ENCODE measurements at regions not wholly inside any gene's neighbourhood (a gene's known extent, or its start where the extent isn't known, plus 50 kb on each side); places are given as distances from the start of the nearest gene placed in this dataset.

DNA sequence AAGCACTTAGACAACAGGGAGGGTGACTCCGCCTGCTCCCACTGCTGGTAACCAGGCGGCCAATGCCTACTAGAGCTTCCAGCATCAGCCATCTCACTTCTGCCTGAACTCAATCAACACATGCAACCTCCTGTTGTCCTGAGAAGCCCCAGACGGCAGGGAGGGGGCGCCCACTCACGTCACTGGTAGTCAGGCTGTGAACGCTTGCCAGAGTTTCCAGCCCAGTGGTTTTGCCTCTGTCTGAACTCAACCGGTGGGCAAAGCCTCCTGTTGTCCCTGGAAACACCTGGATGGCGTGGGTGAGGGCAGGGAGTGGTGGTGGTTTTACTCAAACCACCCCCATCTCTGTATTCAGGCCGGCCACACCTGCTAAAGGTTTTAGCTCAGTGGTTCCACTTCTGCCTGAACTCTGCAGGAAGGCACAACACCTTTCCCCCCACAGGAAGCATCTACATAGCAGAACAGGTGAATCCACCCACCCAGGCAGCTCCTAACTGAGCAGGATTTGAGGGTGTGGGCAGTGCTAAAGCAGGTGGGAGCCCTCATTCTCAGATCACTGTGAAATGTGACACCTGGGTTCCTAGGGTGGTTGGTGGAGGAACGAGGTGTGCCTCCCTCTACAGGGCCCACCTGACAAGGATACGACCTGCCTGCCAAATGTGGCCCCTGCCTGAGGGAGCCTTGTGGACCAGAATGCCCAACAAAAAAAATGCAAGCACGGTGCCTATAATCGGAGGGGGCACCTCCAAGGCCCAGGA is 563.0 kb upstream of the SEMA3D start:
- H3K27ac ChIP-seq = no peak overlapping the region
- DNase-seq = no peak
- no peak overlapping the region for H3K4me3 ChIP-seq
- intact Hi-C loops (cut with DNase I; ENCODE audit: low total_unique reads) = no loop called here
- no peaks in the 10 kb centered on the region for H3K27me3 ChIP-seq
- WGBS, 2 donors = 35 to 57% methylated on average over 7 to 13 of the region's 13 CpGs
- no peaks in the 10 kb centered on the region for H3K36me3 ChIP-seq (ENCODE audit: low read depth, missing control alignments)
- no peaks in the 10 kb centered on the region for H3K9me3 ChIP-seq
- TF ChIP-seq POLR2A (IDR thresholded peaks at IDR 0.05) = no peak
- TF ChIP-seq, protein P1, sequence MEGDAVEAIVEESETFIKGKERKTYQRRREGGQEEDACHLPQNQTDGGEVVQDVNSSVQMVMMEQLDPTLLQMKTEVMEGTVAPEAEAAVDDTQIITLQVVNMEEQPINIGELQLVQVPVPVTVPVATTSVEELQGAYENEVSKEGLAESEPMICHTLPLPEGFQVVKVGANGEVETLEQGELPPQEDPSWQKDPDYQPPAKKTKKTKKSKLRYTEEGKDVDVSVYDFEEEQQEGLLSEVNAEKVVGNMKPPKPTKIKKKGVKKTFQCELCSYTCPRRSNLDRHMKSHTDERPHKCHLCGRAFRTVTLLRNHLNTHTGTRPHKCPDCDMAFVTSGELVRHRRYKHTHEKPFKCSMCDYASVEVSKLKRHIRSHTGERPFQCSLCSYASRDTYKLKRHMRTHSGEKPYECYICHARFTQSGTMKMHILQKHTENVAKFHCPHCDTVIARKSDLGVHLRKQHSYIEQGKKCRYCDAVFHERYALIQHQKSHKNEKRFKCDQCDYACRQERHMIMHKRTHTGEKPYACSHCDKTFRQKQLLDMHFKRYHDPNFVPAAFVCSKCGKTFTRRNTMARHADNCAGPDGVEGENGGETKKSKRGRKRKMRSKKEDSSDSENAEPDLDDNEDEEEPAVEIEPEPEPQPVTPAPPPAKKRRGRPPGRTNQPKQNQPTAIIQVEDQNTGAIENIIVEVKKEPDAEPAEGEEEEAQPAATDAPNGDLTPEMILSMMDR (IDR thresholded peaks at IDR 0.05) = no peak
- H3K4me1 ChIP-seq = no peaks in the 10 kb centered on the region

DNA sequence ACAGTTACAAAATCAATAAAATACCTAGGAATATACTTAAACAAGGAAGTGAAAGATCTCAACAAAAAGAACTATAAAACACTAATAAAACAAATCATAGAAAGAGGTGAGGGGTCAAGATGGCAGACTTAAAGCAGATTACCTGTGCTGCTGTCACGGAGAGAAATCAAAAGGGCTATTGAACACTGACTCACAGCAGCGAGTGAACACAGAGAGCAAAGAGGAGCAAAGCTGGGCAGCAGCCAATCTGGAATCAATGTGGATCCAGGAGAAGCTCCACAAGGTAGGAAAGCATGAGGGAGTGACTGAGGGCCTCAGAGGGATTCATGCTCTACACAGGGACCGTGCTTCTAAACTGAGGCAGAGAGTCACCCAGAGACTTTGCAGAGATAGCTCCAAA is 562.0 kb upstream of the SEMA3D start:
- intact Hi-C loops (cut with DNase I; ENCODE audit: low total_unique reads) = no loop called here
- Histone ChIP-seq H3K27ac (no peak overlapping the region), H3K9me3 (no peaks in the 10 kb centered on the region), H3K4me1 (no peaks in the 10 kb centered on the region), H3K27me3 (no peaks in the 10 kb centered on the region), H3K36me3 (ENCODE audit: low read depth, missing control alignments) (no peaks in the 10 kb centered on the region), H3K4me3 (no peak overlapping the region)
- 90 to 95% methylated on average over 3 of the region's 3 CpGs for WGBS, 2 donors
- TF ChIP-seq POLR2A (IDR thresholded peaks at IDR 0.05) = no peak
- TF ChIP-seq, protein P1 (IDR thresholded peaks at IDR 0.05) = no peak
- DNase-seq = no peak

DNA sequence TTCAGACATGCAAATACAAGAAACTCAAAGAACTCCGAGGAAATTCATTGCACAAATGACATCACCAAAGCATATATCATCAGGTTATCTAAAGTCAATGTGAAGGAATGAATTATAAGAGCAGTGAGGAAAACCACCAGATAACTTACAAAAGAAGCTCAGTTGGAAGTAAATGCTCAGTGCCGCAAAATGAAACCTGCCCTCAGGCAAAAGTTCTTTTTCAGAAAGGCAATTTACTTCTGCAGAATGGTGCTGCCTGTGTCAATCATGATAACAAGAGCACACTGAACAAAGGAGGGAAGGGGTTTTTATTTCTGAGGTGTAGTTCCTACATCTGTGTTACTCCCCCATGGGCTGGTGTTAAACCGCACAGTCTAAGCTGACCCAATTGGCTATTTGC is 550.6 kb upstream of the SEMA3D start:
- DNase-seq = no peak
- Histone ChIP-seq H3K36me3 (ENCODE audit: low read depth, missing control alignments) (no peaks in the 10 kb centered on the region), H3K27ac (no peak overlapping the region), H3K4me1 (no peaks in the 10 kb centered on the region), H3K4me3 (no peak overlapping the region), H3K27me3 (no peaks in the 10 kb centered on the region), H3K9me3 (no peaks in the 10 kb centered on the region)
- TF ChIP-seq, protein P1 (IDR thresholded peaks at IDR 0.05) = no peak
- TF ChIP-seq POLR2A (IDR thresholded peaks at IDR 0.05) = no peak
- 89 to 91% methylated on average over 3 of the region's 3 CpGs for WGBS, 2 donors
- intact Hi-C loops (cut with DNase I; ENCODE audit: low total_unique reads) = no loop called here

DNA sequence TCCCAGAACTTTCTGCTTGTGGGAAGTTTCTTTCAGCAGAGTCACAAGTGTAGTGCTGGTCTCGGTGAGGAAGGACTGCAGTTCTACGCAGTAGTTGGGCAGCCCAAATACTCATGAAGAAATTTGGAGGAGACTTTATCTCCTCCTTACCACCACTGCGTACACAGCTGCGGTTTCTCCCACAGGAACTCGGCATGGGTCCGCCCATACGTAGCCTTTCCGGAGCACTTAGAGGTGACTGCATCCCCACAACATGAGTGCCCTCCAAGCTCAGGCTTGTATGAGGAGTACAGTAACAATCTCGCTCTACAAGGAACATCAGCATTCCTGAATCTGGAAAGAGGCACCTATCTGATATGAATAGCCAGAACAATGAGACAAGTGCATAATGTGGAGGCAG is 549.2 kb upstream of the SEMA3D start:
- intact Hi-C loops (cut with DNase I; ENCODE audit: low total_unique reads) = no loop called here
- Histone ChIP-seq H3K4me3 (no peak overlapping the region), H3K27ac (no peak overlapping the region), H3K27me3 (no peaks in the 10 kb centered on the region), H3K4me1 (no peaks in the 10 kb centered on the region), H3K36me3 (ENCODE audit: low read depth, missing control alignments) (no peaks in the 10 kb centered on the region), H3K9me3 (no peaks in the 10 kb centered on the region)
- WGBS, 2 donors = 95% methylated on average over 9 of the region's 9 CpGs
- TF ChIP-seq, protein P1 (IDR thresholded peaks at IDR 0.05) = no peak
- no peak for TF ChIP-seq POLR2A (IDR thresholded peaks at IDR 0.05)
- no peak for DNase-seq

DNA sequence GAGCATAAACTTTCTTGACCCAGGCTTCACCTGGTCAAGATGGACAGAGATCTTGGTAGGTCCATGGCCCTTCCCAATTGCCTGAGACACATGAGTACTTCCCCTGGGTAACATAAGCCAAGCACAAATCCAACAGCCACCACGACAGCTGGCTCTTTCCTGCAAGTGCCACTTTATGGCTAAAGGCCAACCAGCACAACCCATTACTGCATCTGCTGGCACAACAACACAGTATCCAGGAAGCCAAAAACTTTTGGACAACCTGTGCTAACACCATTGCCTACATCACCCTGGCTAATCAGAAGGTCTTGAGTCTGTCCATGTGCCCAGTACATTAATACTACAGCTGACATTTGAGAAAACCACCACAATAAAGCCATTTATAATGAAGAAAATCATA is 548.0 kb upstream of the SEMA3D start:
- H3K4me1 ChIP-seq = no peaks in the 10 kb centered on the region
- DNase-seq = no peak
- no peaks in the 10 kb centered on the region for H3K27me3 ChIP-seq
- H3K27ac ChIP-seq = no peak overlapping the region
- TF ChIP-seq, protein P1 (IDR thresholded peaks at IDR 0.05) = no peak
- TF ChIP-seq POLR2A (IDR thresholded peaks at IDR 0.05) = no peak
- H3K4me3 ChIP-seq = no peak overlapping the region
- WGBS, 2 donors = 92 to 100% methylated on average over 1 of the region's 1 CpG
- H3K9me3 ChIP-seq = no peaks in the 10 kb centered on the region
- no peaks in the 10 kb centered on the region for H3K36me3 ChIP-seq (ENCODE audit: low read depth, missing control alignments)
- intact Hi-C loops (cut with DNase I; ENCODE audit: low total_unique reads) = no loop called here
